ENCODE measurements at regions not wholly inside any gene's neighbourhood (a gene's known extent, or its start where the extent isn't known, plus 50 kb on each side); places are given as distances from the start of the nearest gene placed in this dataset.

GRCh38 chr13:44843403-44843802 is 145.9 kb downstream of the NUFIP1 start:
- Histone ChIP-seq H3K4me3 (replicated peaks in 1 of 3; ENCODE audit: insufficient read depth in 1 of 3, low read depth in 2 of 3, low read length in 3 of 3) (no peak overlapping the region), H3K36me3 (replicated peaks in 1 of 2; ENCODE audit: control insufficient read depth in 1 of 2, insufficient read depth in 2 of 2, low read length in 2 of 2) (no peaks in the 10 kb centered on the region), H3K4me1 (ENCODE audit: insufficient read depth, low read length) (no peaks in the 10 kb centered on the region), H2AFZ (ENCODE audit: low read length) (no peak overlapping the region), H3K4me2 (ENCODE audit: low read depth, low read length) (no peak overlapping the region), H3K9ac (ENCODE audit: insufficient read depth, low read depth, low read length) (no peak overlapping the region), H3K9me3 (ENCODE audit: low read length) (no peaks in the 10 kb centered on the region), H3K27me3 (ENCODE audit: control insufficient read depth in 1 of 2, insufficient read depth in 2 of 2, low read length in 2 of 2) (no peaks in the 10 kb centered on the region), H4K20me1 (ENCODE audit: insufficient read depth, low read length) (no peaks in the 10 kb centered on the region), H3K79me2 (ENCODE audit: insufficient read depth, low read length) (no peaks in the 10 kb centered on the region), H3K27ac (ENCODE audit: extremely low read length, insufficient read depth, low read length) (no peak overlapping the region)
- ATAC-seq (no peak), DNase-seq (ENCODE audit: low spot score) (no peak), FAIRE-seq (no peak)
- intact Hi-C loops (cut with micrococcal nuclease; ENCODE audit: unreplicated experiment), result no loop called here
- TF ChIP-seq ZMYM3 (CRISPR knock-in tag; IDR thresholded peaks at IDR 0.05) (no peak), ZNF431 (CRISPR knock-in tag; IDR thresholded peaks at IDR 0.05; ENCODE audit: borderline replicate concordance, low read depth) (no peak), PCBP2 (optimal IDR thresholded peaks at IDR 0.05; ENCODE audit: low read depth, low read length, poor library complexity, severe bottlenecking) (no peak), GATAD2A (CRISPR knock-in tag; IDR thresholded peaks at IDR 0.05) (no peak), MEIS1 (CRISPR knock-in tag; IDR thresholded peaks at IDR 0.05; ENCODE audit: borderline replicate concordance) (no peak), IKZF1 (IDR thresholded peaks at IDR 0.05) (no peak), ZNF616 (CRISPR knock-in tag; IDR thresholded peaks at IDR 0.05; ENCODE audit: low read depth) (no peak), SNAPC2 (CRISPR knock-in tag; IDR thresholded peaks at IDR 0.05) (no peak), ZNF337 (CRISPR knock-in tag; IDR thresholded peaks at IDR 0.05; ENCODE audit: borderline replicate concordance, low read depth) (no peak), ZNF550 (CRISPR knock-in tag; IDR thresholded peaks at IDR 0.05; ENCODE audit: borderline replicate concordance) (no peak), ZNF207 (IDR thresholded peaks at IDR 0.05; ENCODE audit: borderline replicate concordance) (no peak), SAFB2 (CRISPR knock-in tag; IDR thresholded peaks at IDR 0.05; ENCODE audit: borderline replicate concordance, low read depth) (no peak), SP140L (CRISPR knock-in tag; IDR thresholded peaks at IDR 0.05; ENCODE audit: borderline replicate concordance) (no peak)
- TF ChIP-seq, protein P1, sequence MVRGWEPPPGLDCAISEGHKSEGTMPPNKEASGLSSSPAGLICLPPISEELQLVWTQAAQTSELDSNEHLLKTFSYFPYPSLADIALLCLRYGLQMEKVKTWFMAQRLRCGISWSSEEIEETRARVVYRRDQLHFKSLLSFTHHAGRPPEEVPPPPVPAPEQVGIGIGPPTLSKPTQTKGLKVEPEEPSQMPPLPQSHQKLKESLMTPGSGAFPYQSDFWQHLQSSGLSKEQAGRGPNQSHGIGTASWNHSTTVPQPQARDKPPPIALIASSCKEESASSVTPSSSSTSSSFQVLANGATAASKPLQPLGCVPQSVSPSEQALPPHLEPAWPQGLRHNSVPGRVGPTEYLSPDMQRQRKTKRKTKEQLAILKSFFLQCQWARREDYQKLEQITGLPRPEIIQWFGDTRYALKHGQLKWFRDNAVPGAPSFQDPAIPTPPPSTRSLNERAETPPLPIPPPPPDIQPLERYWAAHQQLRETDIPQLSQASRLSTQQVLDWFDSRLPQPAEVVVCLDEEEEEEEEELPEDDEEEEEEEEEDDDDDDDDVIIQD (CRISPR knock-in tag; IDR thresholded peaks at IDR 0.05; ENCODE audit: low read depth), result no peak
- BruUV-seq (replicated peaks), result no TSS peak
- in situ Hi-C loops (cut with HindIII; ENCODE audit: extremely low pct_ligation_motif_present, low pct_unique_long_range_greater_than_20kb), result no loop called here
- 84% methylated on average over 1 of the region's 1 CpG for WGBS (ENCODE audit: low lambda C conversion rate)
- ChIA-PET POLR2A (no interaction called here), CTCF (ENCODE audit: low intra/inter-chr PET ratio, low total read pairs) (no interaction called here)
